WTC11 (cell line): ENCODE measurements at regions not wholly inside any gene's neighbourhood (a gene's known extent, or its start where the extent isn't known, plus 50 kb on each side); places are given as distances from the start of the nearest gene placed in this dataset.

ENCODE experiments used
- ATAC-seq: fragments of 200-7000 bp; cut with Tn5 transposase; 2 replicates; pipeline ENCODE4 v1.10.0; 2021; ENCODE audit warnings: mild to moderate bottlenecking, moderate library complexity
- CTCF ChIA-PET: fragments of 300-600 bp; sonication (Branson Sonifier 250); formaldehyde crosslinking; loops from one replicate; lab custom pipeline; 2021; ENCODE audit warnings: antibody characterized with exemption; lab: Charles Lee
- POLR2A ChIA-PET: fragments of 350-600 bp; sonication (Branson Sonifier 250); formaldehyde crosslinking; loops from one replicate; lab custom pipeline; 2021; ENCODE audit warnings: antibody characterized with exemption; lab: Charles Lee
- DNase-seq: peaks from one replicate; pipeline ENCODE4 v3.0.0; 2021; ENCODE audit warnings: low spot score
- H3K27ac Mint-ChIP-seq: 2 replicates; pipeline ENCODE4 v1.8.0; 2021; ENCODE audit warnings: mixed read lengths
- H3K27me3 Mint-ChIP-seq: 2 replicates; pipeline ENCODE4 v1.8.0; 2021; ENCODE audit warnings: low read depth, mild to moderate bottlenecking, moderate library complexity, mixed read lengths
- H3K36me3 Mint-ChIP-seq: 2 replicates; pipeline ENCODE4 v1.8.0; 2021; ENCODE audit warnings: mixed read lengths
- H3K4me1 Mint-ChIP-seq: 2 replicates; pipeline ENCODE4 v1.8.0; 2022; ENCODE audit warnings: mixed read lengths
- H3K4me3 Mint-ChIP-seq: 2 replicates; pipeline ENCODE4 v1.8.0; 2021; ENCODE audit warnings: mild to moderate bottlenecking, moderate library complexity, mixed read lengths
- H3K9me3 Mint-ChIP-seq: 2 replicates; pipeline ENCODE4 v1.8.0; 2021; ENCODE audit warnings: mixed read lengths
- EMX1 ChIP-seq: fragments of 250-450 bp; sonication (Bioruptor Pico); IDR thresholded peaks from 2 replicates; pipeline ENCODE4 v1.8.0; 2021; ENCODE audit warnings: mild to moderate bottlenecking
- ETV6 ChIP-seq: sonication (generic); formaldehyde crosslinking; IDR thresholded peaks from 2 replicates; pipeline ENCODE4 v1.8.1; 2022; ENCODE audit warnings: mild to moderate bottlenecking, missing genetic modification reagents
- FOXK1 ChIP-seq: sonication (generic); formaldehyde crosslinking; IDR thresholded peaks from 2 replicates; pipeline ENCODE4 v1.8.0; 2022; ENCODE audit warnings: mild to moderate bottlenecking, moderate library complexity, missing genetic modification reagents
- JAZF1 ChIP-seq: fragments of 250-450 bp; sonication (Bioruptor Pico); IDR thresholded peaks from 2 replicates; pipeline ENCODE4 v1.9.0; 2021; ENCODE audit warnings: moderate library complexity, mild to moderate bottlenecking, inconsistent platforms
- JUN ChIP-seq: sonication (generic); formaldehyde crosslinking; IDR thresholded peaks from 2 replicates; pipeline ENCODE4 v1.8.0; 2023; ENCODE audit warnings: mild to moderate bottlenecking, missing genetic modification reagents
- NFATC4 ChIP-seq: fragments of 250-450 bp; sonication (Bioruptor Pico); IDR thresholded peaks from 2 replicates; pipeline ENCODE4 v1.9.0; 2021; ENCODE audit warnings: mild to moderate bottlenecking
- NFYB ChIP-seq: sonication (generic); formaldehyde crosslinking; conservative IDR thresholded peaks from 2 replicates; pipeline ENCODE4 v1.8.0; 2022; ENCODE audit warnings: low read depth, missing genetic modification reagents
- NR1H2 ChIP-seq: sonication (generic); formaldehyde crosslinking; IDR thresholded peaks from 2 replicates; pipeline ENCODE4 v1.9.0; 2021; ENCODE audit warnings: mild to moderate bottlenecking, moderate library complexity, missing genetic modification reagents
- NR2C2 ChIP-seq: sonication (generic); formaldehyde crosslinking; IDR thresholded peaks from 2 replicates; pipeline ENCODE4 v1.8.0; 2022; ENCODE audit warnings: mild to moderate bottlenecking, missing genetic modification reagents
- SOX15 ChIP-seq: fragments of 250-450 bp; sonication (Bioruptor Pico); IDR thresholded peaks from 2 replicates; pipeline ENCODE4 v1.9.0; 2021; ENCODE audit warnings: mild to moderate bottlenecking
- TEAD4 ChIP-seq: sonication (generic); formaldehyde crosslinking; IDR thresholded peaks from 2 replicates; pipeline ENCODE4 v1.8.0; 2022; ENCODE audit warnings: mild to moderate bottlenecking, missing genetic modification reagents
- ZNF219 ChIP-seq: sonication (generic); formaldehyde crosslinking; IDR thresholded peaks from 2 replicates; pipeline ENCODE4 v1.8.0; 2023; ENCODE audit warnings: missing genetic modification reagents, mild to moderate bottlenecking, borderline replicate concordance
- ZNF263 ChIP-seq: sonication (generic); formaldehyde crosslinking; IDR thresholded peaks from 2 replicates; pipeline ENCODE4 v1.8.1; 2022; ENCODE audit warnings: low read depth, mild to moderate bottlenecking, moderate library complexity, missing genetic modification reagents
- TF ChIP-seq, protein P1 (sequence below): fragments of 200-600 bp; IDR thresholded peaks from 2 replicates; pipeline ENCODE4 v1.8.0; 2022; ENCODE audit warnings: antibody characterized with exemption
- TF ChIP-seq, protein P2 (sequence below): sonication (generic); formaldehyde crosslinking; IDR thresholded peaks from 2 replicates; pipeline ENCODE4 v1.8.0; 2023; ENCODE audit warnings: missing genetic modification reagents, mild to moderate bottlenecking, borderline replicate concordance
- TF ChIP-seq, protein P3 (sequence below): sonication (generic); formaldehyde crosslinking; IDR thresholded peaks from 2 replicates; pipeline ENCODE4 v1.8.1; 2022; ENCODE audit warnings: low read depth, missing genetic modification reagents, borderline replicate concordance
- TF ChIP-seq, protein P4 (sequence below): sonication (generic); formaldehyde crosslinking; IDR thresholded peaks from 2 replicates; pipeline ENCODE4 v1.8.0; 2022; ENCODE audit warnings: missing genetic modification reagents
- TF ChIP-seq, protein P5 (sequence below): sonication (generic); formaldehyde crosslinking; IDR thresholded peaks from 2 replicates; pipeline ENCODE4 v1.8.1; 2023; ENCODE audit warnings: mild to moderate bottlenecking, missing genetic modification reagents, moderate library complexity
- TF ChIP-seq, protein P6 (sequence below): sonication (generic); formaldehyde crosslinking; IDR thresholded peaks from 2 replicates; pipeline ENCODE4 v1.8.0; 2022; ENCODE audit warnings: mild to moderate bottlenecking, missing genetic modification reagents

DNA sequence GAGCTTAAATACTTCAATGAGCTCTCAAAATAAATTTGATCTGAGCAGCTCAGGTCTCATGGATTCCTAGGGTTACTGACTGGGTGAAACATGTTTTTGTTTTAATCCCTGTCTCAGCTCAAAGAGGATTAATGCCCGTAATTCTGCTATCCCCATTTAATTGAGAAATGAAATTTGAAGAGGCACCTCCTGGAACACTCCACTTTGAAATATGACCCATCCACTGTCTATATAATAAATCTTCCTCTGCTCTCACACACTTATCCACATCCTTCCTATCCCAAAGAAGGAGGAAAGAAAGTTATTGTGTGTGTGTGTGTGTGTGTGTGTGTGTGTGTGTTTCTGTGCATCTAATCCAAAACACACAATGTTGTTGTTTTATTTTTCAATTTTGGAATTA lies 2082.4 kb upstream of the PIK3C3 start (continued):
- TF ChIP-seq NR1H2 (CRISPR knock-in tag) (no peak), NFATC4 (no peak)
- TF ChIP-seq, protein P1, sequence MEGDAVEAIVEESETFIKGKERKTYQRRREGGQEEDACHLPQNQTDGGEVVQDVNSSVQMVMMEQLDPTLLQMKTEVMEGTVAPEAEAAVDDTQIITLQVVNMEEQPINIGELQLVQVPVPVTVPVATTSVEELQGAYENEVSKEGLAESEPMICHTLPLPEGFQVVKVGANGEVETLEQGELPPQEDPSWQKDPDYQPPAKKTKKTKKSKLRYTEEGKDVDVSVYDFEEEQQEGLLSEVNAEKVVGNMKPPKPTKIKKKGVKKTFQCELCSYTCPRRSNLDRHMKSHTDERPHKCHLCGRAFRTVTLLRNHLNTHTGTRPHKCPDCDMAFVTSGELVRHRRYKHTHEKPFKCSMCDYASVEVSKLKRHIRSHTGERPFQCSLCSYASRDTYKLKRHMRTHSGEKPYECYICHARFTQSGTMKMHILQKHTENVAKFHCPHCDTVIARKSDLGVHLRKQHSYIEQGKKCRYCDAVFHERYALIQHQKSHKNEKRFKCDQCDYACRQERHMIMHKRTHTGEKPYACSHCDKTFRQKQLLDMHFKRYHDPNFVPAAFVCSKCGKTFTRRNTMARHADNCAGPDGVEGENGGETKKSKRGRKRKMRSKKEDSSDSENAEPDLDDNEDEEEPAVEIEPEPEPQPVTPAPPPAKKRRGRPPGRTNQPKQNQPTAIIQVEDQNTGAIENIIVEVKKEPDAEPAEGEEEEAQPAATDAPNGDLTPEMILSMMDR: no peak
- TF ChIP-seq, protein P2, sequence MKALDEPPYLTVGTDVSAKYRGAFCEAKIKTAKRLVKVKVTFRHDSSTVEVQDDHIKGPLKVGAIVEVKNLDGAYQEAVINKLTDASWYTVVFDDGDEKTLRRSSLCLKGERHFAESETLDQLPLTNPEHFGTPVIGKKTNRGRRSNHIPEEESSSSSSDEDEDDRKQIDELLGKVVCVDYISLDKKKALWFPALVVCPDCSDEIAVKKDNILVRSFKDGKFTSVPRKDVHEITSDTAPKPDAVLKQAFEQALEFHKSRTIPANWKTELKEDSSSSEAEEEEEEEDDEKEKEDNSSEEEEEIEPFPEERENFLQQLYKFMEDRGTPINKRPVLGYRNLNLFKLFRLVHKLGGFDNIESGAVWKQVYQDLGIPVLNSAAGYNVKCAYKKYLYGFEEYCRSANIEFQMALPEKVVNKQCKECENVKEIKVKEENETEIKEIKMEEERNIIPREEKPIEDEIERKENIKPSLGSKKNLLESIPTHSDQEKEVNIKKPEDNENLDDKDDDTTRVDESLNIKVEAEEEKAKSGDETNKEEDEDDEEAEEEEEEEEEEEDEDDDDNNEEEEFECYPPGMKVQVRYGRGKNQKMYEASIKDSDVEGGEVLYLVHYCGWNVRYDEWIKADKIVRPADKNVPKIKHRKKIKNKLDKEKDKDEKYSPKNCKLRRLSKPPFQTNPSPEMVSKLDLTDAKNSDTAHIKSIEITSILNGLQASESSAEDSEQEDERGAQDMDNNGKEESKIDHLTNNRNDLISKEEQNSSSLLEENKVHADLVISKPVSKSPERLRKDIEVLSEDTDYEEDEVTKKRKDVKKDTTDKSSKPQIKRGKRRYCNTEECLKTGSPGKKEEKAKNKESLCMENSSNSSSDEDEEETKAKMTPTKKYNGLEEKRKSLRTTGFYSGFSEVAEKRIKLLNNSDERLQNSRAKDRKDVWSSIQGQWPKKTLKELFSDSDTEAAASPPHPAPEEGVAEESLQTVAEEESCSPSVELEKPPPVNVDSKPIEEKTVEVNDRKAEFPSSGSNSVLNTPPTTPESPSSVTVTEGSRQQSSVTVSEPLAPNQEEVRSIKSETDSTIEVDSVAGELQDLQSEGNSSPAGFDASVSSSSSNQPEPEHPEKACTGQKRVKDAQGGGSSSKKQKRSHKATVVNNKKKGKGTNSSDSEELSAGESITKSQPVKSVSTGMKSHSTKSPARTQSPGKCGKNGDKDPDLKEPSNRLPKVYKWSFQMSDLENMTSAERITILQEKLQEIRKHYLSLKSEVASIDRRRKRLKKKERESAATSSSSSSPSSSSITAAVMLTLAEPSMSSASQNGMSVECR (CRISPR knock-in tag): no peak
- TF ChIP-seq, all 79 proteins: peak for 0

DNA sequence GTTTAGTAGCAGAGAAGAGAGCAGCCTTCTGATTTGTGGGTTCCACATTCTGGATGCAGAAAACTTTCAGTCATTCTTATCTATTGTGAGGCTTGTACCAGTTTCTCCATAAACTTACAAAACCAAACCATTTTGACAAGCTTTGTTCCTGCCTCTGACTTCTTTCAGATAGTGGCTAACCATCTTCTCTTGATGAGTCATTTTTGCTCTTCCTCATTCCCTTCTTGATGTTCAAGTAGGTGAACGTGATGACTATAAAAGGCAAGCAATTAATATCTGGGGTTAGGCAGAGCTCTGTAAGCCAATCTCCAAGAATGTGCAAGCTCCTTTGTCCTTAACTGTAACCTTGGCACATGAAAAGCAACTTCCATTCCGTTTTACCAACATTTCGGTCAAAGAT lies 2083.1 kb upstream of the PIK3C3 start:
- TF ChIP-seq FOXK1 (CRISPR knock-in tag): no peak
- TF ChIP-seq JUN (CRISPR knock-in tag): no peak
- TF ChIP-seq EMX1: no peak
- no peak for TF ChIP-seq JAZF1 (CRISPR knock-in tag)
- no peak for TF ChIP-seq SOX15
- TF ChIP-seq, protein P3, sequence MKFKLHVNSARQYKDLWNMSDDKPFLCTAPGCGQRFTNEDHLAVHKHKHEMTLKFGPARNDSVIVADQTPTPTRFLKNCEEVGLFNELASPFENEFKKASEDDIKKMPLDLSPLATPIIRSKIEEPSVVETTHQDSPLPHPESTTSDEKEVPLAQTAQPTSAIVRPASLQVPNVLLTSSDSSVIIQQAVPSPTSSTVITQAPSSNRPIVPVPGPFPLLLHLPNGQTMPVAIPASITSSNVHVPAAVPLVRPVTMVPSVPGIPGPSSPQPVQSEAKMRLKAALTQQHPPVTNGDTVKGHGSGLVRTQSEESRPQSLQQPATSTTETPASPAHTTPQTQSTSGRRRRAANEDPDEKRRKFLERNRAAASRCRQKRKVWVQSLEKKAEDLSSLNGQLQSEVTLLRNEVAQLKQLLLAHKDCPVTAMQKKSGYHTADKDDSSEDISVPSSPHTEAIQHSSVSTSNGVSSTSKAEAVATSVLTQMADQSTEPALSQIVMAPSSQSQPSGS (CRISPR knock-in tag): no peak
- TF ChIP-seq ZNF219 (CRISPR knock-in tag): no peak
- TF ChIP-seq, protein P4, sequence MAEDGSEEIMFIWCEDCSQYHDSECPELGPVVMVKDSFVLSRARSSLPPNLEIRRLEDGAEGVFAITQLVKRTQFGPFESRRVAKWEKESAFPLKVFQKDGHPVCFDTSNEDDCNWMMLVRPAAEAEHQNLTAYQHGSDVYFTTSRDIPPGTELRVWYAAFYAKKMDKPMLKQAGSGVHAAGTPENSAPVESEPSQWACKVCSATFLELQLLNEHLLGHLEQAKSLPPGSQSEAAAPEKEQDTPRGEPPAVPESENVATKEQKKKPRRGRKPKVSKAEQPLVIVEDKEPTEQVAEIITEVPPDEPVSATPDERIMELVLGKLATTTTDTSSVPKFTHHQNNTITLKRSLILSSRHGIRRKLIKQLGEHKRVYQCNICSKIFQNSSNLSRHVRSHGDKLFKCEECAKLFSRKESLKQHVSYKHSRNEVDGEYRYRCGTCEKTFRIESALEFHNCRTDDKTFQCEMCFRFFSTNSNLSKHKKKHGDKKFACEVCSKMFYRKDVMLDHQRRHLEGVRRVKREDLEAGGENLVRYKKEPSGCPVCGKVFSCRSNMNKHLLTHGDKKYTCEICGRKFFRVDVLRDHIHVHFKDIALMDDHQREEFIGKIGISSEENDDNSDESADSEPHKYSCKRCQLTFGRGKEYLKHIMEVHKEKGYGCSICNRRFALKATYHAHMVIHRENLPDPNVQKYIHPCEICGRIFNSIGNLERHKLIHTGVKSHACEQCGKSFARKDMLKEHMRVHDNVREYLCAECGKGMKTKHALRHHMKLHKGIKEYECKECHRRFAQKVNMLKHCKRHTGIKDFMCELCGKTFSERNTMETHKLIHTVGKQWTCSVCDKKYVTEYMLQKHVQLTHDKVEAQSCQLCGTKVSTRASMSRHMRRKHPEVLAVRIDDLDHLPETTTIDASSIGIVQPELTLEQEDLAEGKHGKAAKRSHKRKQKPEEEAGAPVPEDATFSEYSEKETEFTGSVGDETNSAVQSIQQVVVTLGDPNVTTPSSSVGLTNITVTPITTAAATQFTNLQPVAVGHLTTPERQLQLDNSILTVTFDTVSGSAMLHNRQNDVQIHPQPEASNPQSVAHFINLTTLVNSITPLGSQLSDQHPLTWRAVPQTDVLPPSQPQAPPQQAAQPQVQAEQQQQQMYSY (CRISPR knock-in tag): no peak
- no peak for TF ChIP-seq TEAD4 (CRISPR knock-in tag)
- TF ChIP-seq, protein P5, sequence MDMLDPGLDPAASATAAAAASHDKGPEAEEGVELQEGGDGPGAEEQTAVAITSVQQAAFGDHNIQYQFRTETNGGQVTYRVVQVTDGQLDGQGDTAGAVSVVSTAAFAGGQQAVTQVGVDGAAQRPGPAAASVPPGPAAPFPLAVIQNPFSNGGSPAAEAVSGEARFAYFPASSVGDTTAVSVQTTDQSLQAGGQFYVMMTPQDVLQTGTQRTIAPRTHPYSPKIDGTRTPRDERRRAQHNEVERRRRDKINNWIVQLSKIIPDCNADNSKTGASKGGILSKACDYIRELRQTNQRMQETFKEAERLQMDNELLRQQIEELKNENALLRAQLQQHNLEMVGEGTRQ (CRISPR knock-in tag): no peak
- no peak for TF ChIP-seq ZNF263 (CRISPR knock-in tag)
- TF ChIP-seq NR2C2 (CRISPR knock-in tag): no peak
- no peak for TF ChIP-seq NFYB (CRISPR knock-in tag)
- TF ChIP-seq, protein P6, sequence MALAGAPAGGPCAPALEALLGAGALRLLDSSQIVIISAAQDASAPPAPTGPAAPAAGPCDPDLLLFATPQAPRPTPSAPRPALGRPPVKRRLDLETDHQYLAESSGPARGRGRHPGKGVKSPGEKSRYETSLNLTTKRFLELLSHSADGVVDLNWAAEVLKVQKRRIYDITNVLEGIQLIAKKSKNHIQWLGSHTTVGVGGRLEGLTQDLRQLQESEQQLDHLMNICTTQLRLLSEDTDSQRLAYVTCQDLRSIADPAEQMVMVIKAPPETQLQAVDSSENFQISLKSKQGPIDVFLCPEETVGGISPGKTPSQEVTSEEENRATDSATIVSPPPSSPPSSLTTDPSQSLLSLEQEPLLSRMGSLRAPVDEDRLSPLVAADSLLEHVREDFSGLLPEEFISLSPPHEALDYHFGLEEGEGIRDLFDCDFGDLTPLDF (CRISPR knock-in tag): no peak
- TF ChIP-seq ETV6 (CRISPR knock-in tag): no peak
- TF ChIP-seq, protein P2 (CRISPR knock-in tag): no peak
- POLR2A ChIA-PET: no interaction called here
- no peak overlapping the region for H3K27ac Mint-ChIP-seq

More for the DNA sequence above, 2083.1 kb upstream of the PIK3C3 start:
- CTCF ChIA-PET: no interaction called here
- ATAC-seq: no peak
- Mint-ChIP-seq H3K36me3 (no peaks in the 10 kb centered on the region), H3K4me1 (no peaks in the 10 kb centered on the region), H3K27me3 (no peaks in the 10 kb centered on the region), H3K4me3 (no peak overlapping the region), H3K9me3 (no peaks in the 10 kb centered on the region)
- no peak for DNase-seq
